ENCODE measurements at regions not wholly inside any gene's neighbourhood (a gene's known extent, or its start where the extent isn't known, plus 50 kb on each side); places are given as distances from the start of the nearest gene placed in this dataset.

- ChIA-PET POLR2A (no interaction called here), RAD21 (ENCODE audit: unreplicated experiment) (no interaction called here), CTCF (interaction anchor here (0.6 kb wide), 1 partner anchor 57 kb away, joined by 3 read pairs; no protein-coding TSS in a partner anchor), SMC1A (ENCODE audit: uncharacterized antibody, unreplicated experiment) (interaction anchor here (1.6 kb wide), 1 partner anchor 19 kb away, joined by 3 read pairs; no protein-coding TSS in a partner anchor)
- Histone ChIP-seq H3K27me3 (replicated peaks in 1 of 2; ENCODE audit: control insufficient read depth in 2 of 2, insufficient read depth in 2 of 2, low read length in 1 of 2) (no peaks in the 10 kb centered on the region), H2AFZ (ENCODE audit: control insufficient read depth, low read depth, low read length) (no peak overlapping the region), H3K36me3 (ENCODE audit: control insufficient read depth in 2 of 2, insufficient read depth in 2 of 2, low read length in 1 of 2) (no peaks in the 10 kb centered on the region), H3K4me1 (ENCODE audit: control insufficient read depth, insufficient read depth, low read length) (no peaks in the 10 kb centered on the region), H3K79me2 (ENCODE audit: control insufficient read depth, insufficient read depth, low read length) (no peaks in the 10 kb centered on the region), H3K4me2 (ENCODE audit: control insufficient read depth, insufficient read depth) (no peak overlapping the region), H3K9ac (ENCODE audit: control insufficient read depth, insufficient read depth, low read length) (no peak overlapping the region), H3K9me3 (replicated peaks; ENCODE audit: control insufficient read depth, insufficient read depth, low read length) (no peaks in the 10 kb centered on the region), H3K4me3 (no peak overlapping the region), H4K20me1 (ENCODE audit: control insufficient read depth, insufficient read depth) (no peaks in the 10 kb centered on the region), H3K27ac (ENCODE audit: control insufficient read depth, insufficient read depth) (no peak overlapping the region)
- ATAC-seq (no peak), FAIRE-seq (no peak), DNase-seq (ENCODE audit: low read depth, low spot score) (no peak)
- in situ Hi-C loops (cut with MboI) (no loop called here), intact Hi-C loops (cut with micrococcal nuclease; ENCODE audit: unreplicated experiment) (no loop called here)
- TF ChIP-seq NR2F1 (conservative IDR thresholded peaks at IDR 0.05), result no peak
- TF ChIP-seq SUZ12 (IDR thresholded peaks at IDR 0.05; ENCODE audit: unreplicated experiment), result no peak
- no peak for TF ChIP-seq CBX5 (IDR thresholded peaks at IDR 0.05; ENCODE audit: low read depth)
- TF ChIP-seq HDAC2 (IDR thresholded peaks at IDR 0.05), result no peak
- no peak for TF ChIP-seq SMARCA5 (IDR thresholded peaks at IDR 0.05)
- TF ChIP-seq RELA (IDR thresholded peaks at IDR 0.05; ENCODE audit: borderline replicate concordance, partially characterized antibody), result no peak
- TF ChIP-seq IRF5 (IDR thresholded peaks at IDR 0.05; ENCODE audit: borderline replicate concordance), result no peak
- BruUV-seq (replicated peaks), result no TSS peak
Measured at GRCh38 chr4:62377700-62378099, 1177.6 kb downstream of the ADGRL3 start.

GRCh38 chr4:62377245-62377644 is 1177.1 kb downstream of the ADGRL3 start:
- RAD21 ChIA-PET (ENCODE audit: unreplicated experiment), result no interaction called here
- Histone ChIP-seq H3K79me2 (ENCODE audit: control insufficient read depth, insufficient read depth, low read length) (no peaks in the 10 kb centered on the region), H2AFZ (ENCODE audit: control insufficient read depth, low read depth, low read length) (no peak overlapping the region), H3K4me2 (ENCODE audit: control insufficient read depth, insufficient read depth) (no peak overlapping the region), H4K20me1 (ENCODE audit: control insufficient read depth, insufficient read depth) (no peaks in the 10 kb centered on the region), H3K4me3 (no peak overlapping the region), H3K4me1 (ENCODE audit: control insufficient read depth, insufficient read depth, low read length) (no peaks in the 10 kb centered on the region), H3K9ac (ENCODE audit: control insufficient read depth, insufficient read depth, low read length) (no peak overlapping the region), H3K36me3 (ENCODE audit: control insufficient read depth in 2 of 2, insufficient read depth in 2 of 2, low read length in 1 of 2) (no peaks in the 10 kb centered on the region), H3K9me3 (replicated peaks; ENCODE audit: control insufficient read depth, insufficient read depth, low read length) (no peaks in the 10 kb centered on the region), H3K27ac (ENCODE audit: control insufficient read depth, insufficient read depth) (no peak overlapping the region), H3K27me3 (replicated peaks in 1 of 2; ENCODE audit: control insufficient read depth in 2 of 2, insufficient read depth in 2 of 2, low read length in 1 of 2) (no peaks in the 10 kb centered on the region)
- SMC1A ChIA-PET (ENCODE audit: uncharacterized antibody, unreplicated experiment), result interaction anchor here (1.6 kb wide), 1 partner anchor 20 kb away, joined by 3 read pairs; no protein-coding TSS in a partner anchor
- ATAC-seq (no peak), DNase-seq (ENCODE audit: low read depth, low spot score) (no peak), FAIRE-seq (no peak)
- POLR2A ChIA-PET, result no interaction called here
- TF ChIP-seq LARP7 (IDR thresholded peaks at IDR 0.05) (no peak), EGR1 (IDR thresholded peaks at IDR 0.05; ENCODE audit: borderline replicate concordance in 1 of 2, low read depth in 2 of 2, low read length in 2 of 2) (no peak), BCL11A (IDR thresholded peaks at IDR 0.05; ENCODE audit: low read depth, low read length) (no peak), POLR2AphosphoS2 (IDR thresholded peaks at IDR 0.05; ENCODE audit: low read depth, low read length) (no peak), CHD2 (IDR thresholded peaks at IDR 0.05; ENCODE audit: borderline replicate concordance, low read depth, low read length) (no peak), ATF7 (IDR thresholded peaks at IDR 0.05; ENCODE audit: low read depth) (no peak)
- in situ Hi-C loops (cut with MboI), result no loop called here
- intact Hi-C loops (cut with micrococcal nuclease; ENCODE audit: unreplicated experiment), result no loop called here
- BruUV-seq (replicated peaks), result no TSS peak
- CTCF ChIA-PET, result interaction anchor here (1.1 kb wide), 1 partner anchor 18 kb away, joined by 3 read pairs; no protein-coding TSS in a partner anchor

All from GM12878 (cell line).